BLaER1 treated with 17β-estradiol and CSF1 and Interleukin-3, amounts not matched to agents 10 nM and 100 nM (cell line): ENCODE measurements at regions not wholly inside any gene's neighbourhood (a gene's known extent, or its start where the extent isn't known, plus 50 kb on each side); places are given as distances from the start of the nearest gene placed in this dataset.
A peak's percentile ranks its signal among the peaks of the same experiment; 100 is the strongest.

Experiments
- H3K27ac ChIP-seq, 11 experiments: shearing (Covaris generic); formaldehyde crosslinking; 2 replicates each; pipeline ENCODE4 v1.8.1; 2022
- H3K27me3 ChIP-seq, 11 experiments: shearing (Covaris generic); formaldehyde crosslinking; 2 replicates each; pipeline ENCODE4 v1.8.1; 2022
- H3K36me3 ChIP-seq, 11 experiments: shearing (Covaris generic); formaldehyde crosslinking; 2 replicates each; pipeline ENCODE4 v1.8.1; 2022
- H3K4me1 ChIP-seq, 10 experiments: shearing (Covaris generic); formaldehyde crosslinking; 2 replicates each; pipeline ENCODE4 v1.8.1; 2022
- H3K4me2 ChIP-seq, 11 experiments: shearing (Covaris generic); formaldehyde crosslinking; 2 replicates each; pipeline ENCODE4 v1.8.1; 2022
- H3K4me3 ChIP-seq, 10 experiments: shearing (Covaris generic); formaldehyde crosslinking; 2 replicates each; pipeline ENCODE4 v1.8.1; 2022
- H3K9ac ChIP-seq, 11 experiments: shearing (Covaris generic); formaldehyde crosslinking; 2 replicates each; pipeline ENCODE4 v1.8.1; 2022
- H3K9me3 ChIP-seq, 11 experiments: shearing (Covaris generic); formaldehyde crosslinking; replicated peaks in 1 of 11; 2 replicates each; pipeline ENCODE4 v1.8.1; 2022
- H4K20me1 ChIP-seq, 11 experiments: shearing (Covaris generic); formaldehyde crosslinking; 2 replicates each; pipeline ENCODE4 v1.8.1; 2022
- Cebpa-rat ChIP-seq, 11 experiments: shearing (Covaris generic); IDR thresholded peaks; 2 replicates each; pipeline ENCODE4 v1.8.1; 2022

DNA sequence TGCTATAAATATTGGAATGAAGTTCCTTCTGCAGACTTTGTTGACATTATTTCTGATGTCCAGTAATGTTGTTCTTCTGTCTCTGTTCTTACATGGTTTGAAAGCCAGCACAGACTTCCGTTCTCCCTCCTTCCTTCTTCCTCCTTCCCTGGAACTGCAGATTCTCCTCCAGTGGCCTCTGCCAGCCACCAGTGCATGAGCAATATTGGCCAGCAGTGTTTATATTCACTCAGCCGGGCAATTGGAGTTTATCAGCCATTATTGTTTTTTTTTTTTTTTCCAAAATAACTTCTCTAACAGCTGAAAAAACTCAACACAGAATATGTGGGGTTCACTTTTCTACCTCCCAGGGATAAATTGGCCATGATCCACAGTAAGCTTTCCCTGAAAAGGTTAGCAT lies 86.8 kb downstream of the ADCYAP1 start:
- Histone ChIP-seq H3K9me3 (peaks cover 22 to 45% (median 36%) of the 10 kb centered on the region in 11 experiments), H3K4me1 (peaks cover 0 to 14% (median 3%) of the 10 kb centered on the region in 10 experiments; a peak in 10 of 20 replicates), H4K20me1 (no peaks in the 10 kb centered on the region), H3K36me3 (no peaks in the 10 kb centered on the region), H3K27ac (no peak overlapping the region), H3K4me2 (no peak overlapping the region), H3K9ac (no peak overlapping the region), H3K4me3 (no peak overlapping the region), H3K27me3 (0 out of 22 replicates have a peak, but pooled peaks cover 0 to 5% (median 0%) of the 10 kb centered on the region in 11 experiments)
- no peak for TF ChIP-seq Cebpa-rat (IDR thresholded peaks at IDR 0.05)

DNA sequence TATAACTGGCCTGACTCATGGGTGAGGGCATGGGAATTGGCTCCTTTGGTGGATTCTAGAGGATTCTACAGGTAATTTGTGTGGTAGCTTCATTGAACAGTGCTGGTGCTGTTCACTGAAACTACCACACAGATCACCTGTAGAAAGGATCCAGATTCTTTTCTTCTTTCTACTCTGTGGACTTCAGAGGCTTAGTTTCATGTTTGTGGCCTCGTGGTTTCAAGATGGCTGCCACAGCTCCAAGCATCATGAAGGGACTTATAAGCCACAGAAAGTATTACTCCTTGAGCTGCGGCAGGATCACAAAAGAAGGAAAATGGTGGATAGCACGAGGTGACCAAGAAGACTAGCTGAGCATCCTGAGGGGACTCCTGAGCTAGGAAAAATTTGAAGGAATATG lies 88.9 kb downstream of the ADCYAP1 start:
- Histone ChIP-seq H3K9ac (no peak overlapping the region), H3K4me2 (no peak overlapping the region), H3K4me1 (no peaks in the 10 kb centered on the region), H3K27me3 (no peaks in the 10 kb centered on the region), H3K4me3 (no peak overlapping the region), H3K27ac (no peak overlapping the region), H3K36me3 (no peaks in the 10 kb centered on the region), H4K20me1 (no peaks in the 10 kb centered on the region), H3K9me3 (peaks cover 21 to 35% (median 27%) of the 10 kb centered on the region in 11 experiments)
- TF ChIP-seq Cebpa-rat (IDR thresholded peaks at IDR 0.05) = no peak

DNA sequence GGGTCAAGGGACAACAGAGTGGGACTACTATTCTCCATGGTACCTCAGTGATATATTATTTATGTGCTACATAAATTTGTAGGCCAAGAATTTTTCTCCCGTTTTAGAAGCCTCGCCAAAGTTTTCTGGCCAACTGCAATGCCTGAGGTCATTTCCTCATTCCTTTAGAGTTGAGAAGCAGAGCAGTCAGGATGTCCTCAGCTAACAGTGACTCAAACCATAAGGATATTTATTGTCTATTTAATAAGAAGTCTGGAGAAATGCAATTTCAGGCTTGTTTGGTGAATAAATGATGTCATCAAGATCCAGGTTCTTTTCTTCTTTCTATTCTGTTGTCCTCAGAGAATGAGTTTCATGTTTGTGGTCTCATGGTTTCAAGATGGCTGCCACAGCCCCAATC lies 91.0 kb downstream of the ADCYAP1 start:
- no peaks in the 10 kb centered on the region for H3K36me3 ChIP-seq
- H3K9me3 ChIP-seq = peaks cover 21 to 35% (median 27%) of the 10 kb centered on the region in 11 experiments
- no peak overlapping the region for H3K4me3 ChIP-seq
- H4K20me1 ChIP-seq = no peaks in the 10 kb centered on the region
- H3K27ac ChIP-seq = no peak overlapping the region
- no peaks in the 10 kb centered on the region for H3K4me1 ChIP-seq
- H3K27me3 ChIP-seq = no peaks in the 10 kb centered on the region
- no peak overlapping the region for H3K9ac ChIP-seq
- no peak for TF ChIP-seq Cebpa-rat (IDR thresholded peaks at IDR 0.05)
- H3K4me2 ChIP-seq = no peak overlapping the region

DNA sequence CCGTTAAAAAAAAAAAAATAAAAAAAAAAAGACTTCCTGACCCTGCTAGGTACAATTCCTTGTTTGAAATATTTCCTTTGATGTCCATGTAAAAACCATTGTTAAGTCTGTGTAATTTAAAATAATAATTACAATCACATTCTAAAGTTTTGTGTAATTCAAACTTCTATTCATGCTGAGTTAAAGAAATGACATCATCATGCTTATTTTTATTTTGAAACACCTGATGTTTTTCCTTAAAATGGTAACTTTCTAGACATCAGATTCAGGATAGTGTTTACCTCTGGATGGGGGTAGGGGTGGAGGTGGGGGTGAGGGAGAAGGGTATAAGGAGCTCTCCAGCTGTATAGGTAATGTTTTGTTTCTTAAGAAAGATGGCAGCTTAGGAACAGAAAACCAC lies 92.8 kb downstream of the ADCYAP1 start:
- Histone ChIP-seq H3K27ac (no peak overlapping the region), H3K4me1 (no peaks in the 10 kb centered on the region), H3K9me3 (peaks cover 15 to 31% (median 22%) of the 10 kb centered on the region in 11 experiments), H3K4me3 (no peak overlapping the region), H3K27me3 (no peaks in the 10 kb centered on the region), H3K36me3 (no peaks in the 10 kb centered on the region), H3K9ac (no peak overlapping the region), H4K20me1 (no peaks in the 10 kb centered on the region), H3K4me2 (no peak overlapping the region)
- no peak for TF ChIP-seq Cebpa-rat (IDR thresholded peaks at IDR 0.05)

DNA sequence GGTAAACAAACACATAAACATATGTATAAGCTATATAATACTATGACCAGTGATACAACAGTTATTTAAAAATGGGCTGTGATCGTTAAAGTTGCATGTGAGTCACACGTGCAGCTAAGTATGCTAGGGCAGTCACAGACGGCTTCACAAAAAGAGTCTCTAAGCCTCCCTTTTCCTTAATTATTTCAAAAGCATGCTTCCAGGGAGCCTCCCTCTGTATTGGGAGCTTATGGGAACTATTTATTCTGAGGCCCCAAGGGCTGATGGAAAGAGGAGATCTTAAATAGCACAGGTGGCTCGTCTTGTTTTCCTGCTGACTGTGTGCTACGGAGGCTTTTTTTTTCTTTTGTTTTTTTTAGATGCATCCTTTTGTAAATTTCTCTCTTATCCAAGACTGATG lies 94.3 kb downstream of the ADCYAP1 start:
- H4K20me1 ChIP-seq = no peaks in the 10 kb centered on the region
- no peak overlapping the region for H3K27ac ChIP-seq
- no peaks in the 10 kb centered on the region for H3K27me3 ChIP-seq
- no peak overlapping the region for H3K9ac ChIP-seq
- H3K4me2 ChIP-seq = no peak overlapping the region
- peaks cover 1 to 21% (median 13%) of the 10 kb centered on the region in 11 experiments; a peak in 17 of 22 replicates for H3K9me3 ChIP-seq
- no peak for TF ChIP-seq Cebpa-rat (IDR thresholded peaks at IDR 0.05)
- no peaks in the 10 kb centered on the region for H3K4me1 ChIP-seq
- no peaks in the 10 kb centered on the region for H3K36me3 ChIP-seq
- no peak overlapping the region for H3K4me3 ChIP-seq

DNA sequence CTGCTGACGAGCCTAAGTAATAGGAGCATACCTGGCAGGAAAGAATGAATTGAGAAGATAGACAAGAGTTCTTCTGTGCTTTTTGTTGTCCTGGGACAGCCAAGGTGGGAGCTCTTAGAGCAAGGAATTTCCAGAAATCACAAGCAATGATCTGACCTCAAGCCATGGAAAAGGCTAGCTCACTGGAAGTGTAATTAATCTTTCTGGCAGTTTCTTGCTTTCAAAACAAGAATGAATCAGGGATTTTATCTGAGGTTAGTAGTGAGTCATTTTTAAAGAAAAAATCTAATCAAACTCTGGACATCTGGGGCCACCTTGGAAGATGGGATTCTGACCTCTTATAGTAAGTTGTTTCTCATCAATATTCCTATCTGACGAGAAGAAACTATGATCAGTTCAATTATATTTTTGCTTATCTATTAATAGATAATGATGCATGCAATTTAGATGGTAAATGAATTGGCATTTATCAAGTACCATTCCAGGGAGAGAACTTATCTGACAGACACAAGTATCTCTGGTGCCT lies 98.0 kb downstream of the ADCYAP1 start:
- H3K27ac ChIP-seq = no peak overlapping the region
- H3K4me3 ChIP-seq = no peak overlapping the region
- H4K20me1 ChIP-seq = no peaks in the 10 kb centered on the region
- H3K4me1 ChIP-seq = no peaks in the 10 kb centered on the region
- no peak overlapping the region for H3K9ac ChIP-seq
- no peak overlapping the region for H3K4me2 ChIP-seq
- H3K27me3 ChIP-seq = no peaks in the 10 kb centered on the region
- no peaks in the 10 kb centered on the region for H3K36me3 ChIP-seq
- no peak for TF ChIP-seq Cebpa-rat (IDR thresholded peaks at IDR 0.05)
- peaks cover 0 to 11% (median 0%) of the 10 kb centered on the region in 11 experiments; a peak in 3 of 22 replicates for H3K9me3 ChIP-seq

DNA sequence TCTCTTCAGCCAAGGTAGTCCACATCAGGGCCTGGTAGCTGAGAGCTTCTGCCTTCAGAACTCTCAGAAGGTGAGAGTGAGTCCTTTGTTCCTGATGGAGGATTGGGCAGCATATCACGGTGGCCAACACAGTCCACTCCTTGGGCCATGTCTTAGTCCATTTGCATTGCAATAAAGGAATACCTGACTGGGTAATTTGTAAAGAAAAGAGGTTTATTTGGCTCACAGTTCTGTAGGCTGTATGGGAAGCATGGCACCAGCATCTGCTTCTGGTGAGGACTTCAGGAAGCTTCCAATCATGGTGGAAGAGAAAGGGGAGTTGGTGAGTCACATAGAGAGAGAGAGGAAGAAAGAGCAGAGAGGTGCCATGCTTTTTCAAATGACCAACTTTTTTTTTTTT lies 98.8 kb downstream of the ADCYAP1 start:
- Histone ChIP-seq H3K4me3 (no peak overlapping the region), H3K27me3 (no peaks in the 10 kb centered on the region), H4K20me1 (no peaks in the 10 kb centered on the region), H3K4me2 (no peak overlapping the region), H3K27ac (no peak overlapping the region), H3K36me3 (no peaks in the 10 kb centered on the region), H3K9ac (no peak overlapping the region), H3K9me3 (peaks cover 0 to 11% (median 0%) of the 10 kb centered on the region in 11 experiments; a peak in 3 of 22 replicates), H3K4me1 (no peaks in the 10 kb centered on the region)
- TF ChIP-seq Cebpa-rat (IDR thresholded peaks at IDR 0.05) = no peak

DNA sequence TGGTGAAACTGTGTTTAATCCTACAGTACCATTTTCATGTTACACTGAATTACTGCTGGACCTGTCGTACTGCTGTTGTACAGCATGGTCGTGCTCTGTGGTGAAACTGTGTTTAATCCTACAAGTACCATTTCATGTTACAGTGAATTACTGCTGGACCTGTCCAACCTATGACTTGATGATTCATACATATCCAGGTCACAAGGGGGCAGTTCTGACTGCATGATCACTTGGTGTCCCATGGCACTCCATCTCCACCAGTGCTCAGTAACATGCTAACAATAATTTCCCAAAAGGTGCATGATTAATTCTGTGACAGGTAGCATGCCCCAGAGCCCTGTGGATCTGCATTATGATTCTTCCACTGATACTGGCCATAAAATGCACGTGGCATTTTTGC lies 101.6 kb downstream of the ADCYAP1 start:
- no peak for TF ChIP-seq Cebpa-rat (IDR thresholded peaks at IDR 0.05)
- H3K4me1 ChIP-seq = no peaks in the 10 kb centered on the region
- H3K9ac ChIP-seq = no peak overlapping the region

DNA sequence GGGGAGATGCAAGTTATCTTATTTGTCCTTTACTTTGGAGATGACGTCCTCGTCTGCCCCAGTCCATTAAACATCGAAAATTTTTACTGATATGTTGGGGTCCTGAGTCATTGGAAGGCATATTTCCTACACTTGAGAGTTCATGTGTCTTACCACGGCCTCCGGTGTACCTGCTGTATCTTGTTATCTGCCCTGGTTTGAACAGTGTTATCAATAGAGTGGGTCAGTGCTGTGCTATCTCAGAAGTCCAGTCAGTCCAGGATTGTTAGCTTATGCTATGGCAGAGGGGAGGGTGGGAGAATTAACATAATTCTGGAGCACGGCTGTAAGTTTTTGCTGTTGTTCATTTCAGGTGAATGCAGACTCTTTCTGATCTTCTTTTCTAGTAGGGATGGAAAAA lies 102.3 kb downstream of the ADCYAP1 start:
- Histone ChIP-seq H3K27ac (no peak overlapping the region), H3K4me2 (no peak overlapping the region), H4K20me1 (no peaks in the 10 kb centered on the region), H3K4me1 (no peaks in the 10 kb centered on the region), H3K9me3 (peaks cover 0 to 11% (median 0%) of the 10 kb centered on the region in 11 experiments; a peak in 3 of 22 replicates), H3K27me3 (no peaks in the 10 kb centered on the region), H3K36me3 (no peaks in the 10 kb centered on the region), H3K9ac (no peak overlapping the region), H3K4me3 (no peak overlapping the region)
- no peak for TF ChIP-seq Cebpa-rat (IDR thresholded peaks at IDR 0.05)

More for the DNA sequence above, 101.6 kb downstream of the ADCYAP1 start:
- H4K20me1 ChIP-seq = no peaks in the 10 kb centered on the region
- no peak overlapping the region for H3K27ac ChIP-seq
- no peak overlapping the region for H3K4me2 ChIP-seq
- H3K36me3 ChIP-seq = no peaks in the 10 kb centered on the region
- no peaks in the 10 kb centered on the region for H3K27me3 ChIP-seq
- peaks cover 0 to 11% (median 0%) of the 10 kb centered on the region in 11 experiments; a peak in 3 of 22 replicates for H3K9me3 ChIP-seq
- no peak overlapping the region for H3K4me3 ChIP-seq

DNA sequence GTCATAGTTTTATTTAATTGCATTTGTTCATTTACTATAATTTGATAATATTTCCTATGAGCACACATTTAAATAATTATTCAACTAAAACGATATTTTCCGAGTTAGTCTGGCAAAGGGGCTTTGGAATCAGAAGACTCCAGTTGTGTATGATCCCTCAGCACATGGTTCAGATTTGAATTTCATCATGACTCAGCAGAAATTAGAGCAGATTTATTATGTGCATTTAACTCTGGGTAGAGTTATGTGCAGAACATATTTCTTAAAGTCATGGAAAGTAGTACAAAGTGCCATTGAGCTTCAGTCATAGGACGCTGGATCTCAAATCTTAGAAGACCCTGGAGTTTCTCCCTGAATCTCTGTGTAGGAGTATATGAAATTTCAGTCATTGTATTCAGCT lies 106.7 kb downstream of the ADCYAP1 start:
- H3K4me3 ChIP-seq = no peak overlapping the region
- H3K27ac ChIP-seq = peak overlapping the region in 1 of 11 experiments; percentile 21; a peak in 1 of 22 replicates
- no peaks in the 10 kb centered on the region for H3K27me3 ChIP-seq
- no peaks in the 10 kb centered on the region for H3K36me3 ChIP-seq
- no peak overlapping the region for H3K4me2 ChIP-seq
- peaks cover 0 to 22% (median 17%) of the 10 kb centered on the region in 10 experiments; a peak in 16 of 20 replicates for H3K4me1 ChIP-seq
- no peak for TF ChIP-seq Cebpa-rat (IDR thresholded peaks at IDR 0.05)
- no peaks in the 10 kb centered on the region for H3K9me3 ChIP-seq
- no peak overlapping the region for H3K9ac ChIP-seq
- H4K20me1 ChIP-seq = no peaks in the 10 kb centered on the region
